H1 (cell line): ENCODE measurements at regions not wholly inside any gene's neighbourhood (a gene's known extent, or its start where the extent isn't known, plus 50 kb on each side); places are given as distances from the start of the nearest gene placed in this dataset.

Experiments
- CTCF ChIA-PET: fragments of 300-600 bp; sonication (Branson Sonifier 250); formaldehyde crosslinking; loops from one replicate; lab custom pipeline; 2021; ENCODE audit not compliant: partially characterized antibody; lab: Charles Lee
- POLR2A ChIA-PET: fragments of 300-600 bp; sonication (Branson Sonifier 250); formaldehyde crosslinking; loops from one replicate; lab custom pipeline; 2021; ENCODE audit warnings: inconsistent platforms; ENCODE audit not compliant: partially characterized antibody; lab: Charles Lee
- DNase-seq, 2 experiments: peaks; one replicate each; pipeline versions ENCODE4 v3.0.0 to v3.0.0-alpha.2; 2010 to 2022; ENCODE audit warnings: low spot score in 2 of 2, low read depth in 1 of 2, mixed read lengths in 1 of 2
- FAIRE-seq: peaks from 2 replicates; lab custom pipeline; 2011; peaks lifted over from hg19 to GRCh38; lab: Jason Lieb, UNC
- H2AFZ ChIP-seq: 2 replicates; pipeline ENCODE4 v1.8.1; 2012; ENCODE audit warnings: low read length, inconsistent platforms
- H2AK5ac ChIP-seq: 2 replicates; pipeline ENCODE4 v1.6.1; 2013; ENCODE audit warnings: low read depth, low read length
- H2BK120ac ChIP-seq: replicated peaks from 2 replicates; pipeline ENCODE3; 2013; ENCODE audit warnings: low read depth, low read length, inconsistent platforms
- H2BK12ac ChIP-seq: 2 replicates; pipeline ENCODE4 v1.6.1; 2013; ENCODE audit warnings: low read depth, low read length
- H2BK15ac ChIP-seq: 2 replicates; pipeline ENCODE4 v1.6.1; 2013; ENCODE audit warnings: low read length
- H2BK20ac ChIP-seq: 2 replicates; pipeline ENCODE4 v1.6.1; 2013; ENCODE audit warnings: low read length
- H2BK5ac ChIP-seq: 2 replicates; pipeline ENCODE4 v1.6.1; 2013; ENCODE audit warnings: low read depth, low read length
- H3K14ac ChIP-seq: 2 replicates; pipeline ENCODE4 v1.6.1; 2013; ENCODE audit warnings: inconsistent platforms; ENCODE audit not compliant: insufficient read length
- H3K18ac ChIP-seq: 2 replicates; pipeline ENCODE4 v1.6.1; 2013; ENCODE audit warnings: low read length; ENCODE audit errors: extremely low read depth
- H3K23ac ChIP-seq: 2 replicates; pipeline ENCODE4 v1.6.1; 2013; ENCODE audit warnings: inconsistent platforms; ENCODE audit not compliant: insufficient read length
- H3K23me2 ChIP-seq: 2 replicates; pipeline ENCODE4 v1.6.1; 2013; ENCODE audit warnings: low read depth, low read length
- H3K27ac ChIP-seq: 2 replicates; pipeline ENCODE4 v1.6.1; 2011; ENCODE audit warnings: low read depth, low read length, inconsistent platforms
- H3K27me3 ChIP-seq, 4 experiments: replicated peaks in 1 of 4; 1 replicate in 1 of 4; 2 replicates in 3 of 4; pipeline versions ENCODE4 v1.6.1 to v1.8.1; 2011 to 2013; ENCODE audit warnings: low read length in 3 of 4, mild to moderate bottlenecking in 3 of 4, inconsistent platforms in 2 of 4, mixed read lengths in 2 of 4, moderate library complexity in 1 of 4; ENCODE audit not compliant: control insufficient read depth in 3 of 4, insufficient read depth in 3 of 4; ENCODE audit errors: extremely low read depth in 1 of 4
- H3K36me3 ChIP-seq, 4 experiments: 2 replicates each; pipeline versions ENCODE4 v1.6.1 to v1.8.1; 2011 to 2013; ENCODE audit warnings: mild to moderate bottlenecking in 4 of 4, low read length in 3 of 4, moderate library complexity in 2 of 4, control low read depth in 1 of 4, inconsistent platforms in 1 of 4; ENCODE audit not compliant: insufficient read depth in 4 of 4, control insufficient read depth in 2 of 4
- H3K4ac ChIP-seq: replicated peaks from 2 replicates; pipeline ENCODE3; 2013; ENCODE audit warnings: low read length, low read depth, mixed read lengths, inconsistent platforms; ENCODE audit not compliant: insufficient read length
- H3K4me1 ChIP-seq, 4 experiments: replicated peaks in 1 of 4; 1 replicate in 1 of 4; 2 replicates in 3 of 4; pipeline versions ENCODE4 v1.6.1 to v1.8.1; 2011 to 2013; ENCODE audit warnings: low read length in 3 of 4, inconsistent platforms in 2 of 4, mixed read lengths in 1 of 4; ENCODE audit not compliant: insufficient read depth in 4 of 4, control insufficient read depth in 3 of 4
- H3K4me2 ChIP-seq, 2 experiments: 2 replicates each; pipeline versions ENCODE4 v1.6.1 to v1.8.1; 2011 to 2013; ENCODE audit warnings: low read depth in 2 of 2, low read length in 2 of 2, control low read depth in 1 of 2, inconsistent platforms in 1 of 2, mild to moderate bottlenecking in 1 of 2; ENCODE audit not compliant: insufficient read depth in 1 of 2
- H3K4me3 ChIP-seq, 4 experiments: fragments of 200-600, 300-600 bp in 1 of 4; sonication (generic), shearing (Covaris generic), sonication (Bioruptor Twin) in 1 of 4; 2 replicates each; pipeline versions ENCODE4 v1.5.1 to v1.8.1; 2011 to 2016; ENCODE audit warnings: low read length in 4 of 4, low read depth in 3 of 4, control low read depth in 2 of 4, inconsistent platforms in 2 of 4, mild to moderate bottlenecking in 2 of 4, mixed read lengths in 1 of 4, moderate library complexity in 1 of 4; ENCODE audit not compliant: insufficient read depth in 2 of 4; ENCODE audit errors: extremely low read depth in 1 of 4
- H3K56ac ChIP-seq: replicated peaks from 2 replicates; pipeline ENCODE3; 2013; ENCODE audit warnings: low read depth, mild to moderate bottlenecking, mixed read lengths, low read length, inconsistent platforms; ENCODE audit not compliant: insufficient read length
- H3K79me1 ChIP-seq: 2 replicates; pipeline ENCODE4 v1.6.1; 2013; ENCODE audit warnings: low read depth, low read length, control low read depth
- H3K79me2 ChIP-seq, 2 experiments: 2 replicates each; pipeline versions ENCODE4 v1.6.1 to v1.8.1; 2012 to 2013; ENCODE audit warnings: low read length in 2 of 2, mild to moderate bottlenecking in 2 of 2, inconsistent platforms in 1 of 2; ENCODE audit not compliant: insufficient read depth in 2 of 2, control insufficient read depth in 1 of 2
- H3K9ac ChIP-seq, 4 experiments: replicated peaks in 1 of 4; 1 replicate in 1 of 4; 2 replicates in 3 of 4; pipeline versions ENCODE4 v1.6.1 to v1.8.1; 2011 to 2013; ENCODE audit warnings: low read depth in 3 of 4, low read length in 3 of 4, control low read depth in 2 of 4, mild to moderate bottlenecking in 2 of 4, moderate library complexity in 2 of 4, inconsistent platforms in 1 of 4; ENCODE audit errors: extremely low read depth in 1 of 4
- H3K9me3 ChIP-seq, 2 experiments: 2 replicates each; pipeline versions ENCODE4 v1.6.1 to v1.8.1; 2012 to 2013; ENCODE audit warnings: mild to moderate bottlenecking in 2 of 2, moderate library complexity in 2 of 2, control low read depth in 1 of 2, inconsistent platforms in 1 of 2, low read depth in 1 of 2, low read length in 1 of 2, mixed read lengths in 1 of 2; ENCODE audit not compliant: insufficient read depth in 2 of 2
- H4K20me1 ChIP-seq, 2 experiments: replicated peaks in 1 of 2; 2 replicates each; pipeline versions ENCODE3 to v1.8.1; 2011 to 2013; ENCODE audit warnings: inconsistent platforms in 2 of 2, low read length in 2 of 2, mild to moderate bottlenecking in 1 of 2; ENCODE audit not compliant: insufficient read depth in 2 of 2, control insufficient read depth in 1 of 2
- H4K5ac ChIP-seq: 2 replicates; pipeline ENCODE4 v1.6.1; 2013; ENCODE audit warnings: low read length, low read depth, mixed read lengths, inconsistent platforms; ENCODE audit not compliant: insufficient read length
- H4K8ac ChIP-seq: 2 replicates; pipeline ENCODE4 v1.8.0; 2013; ENCODE audit warnings: mild to moderate bottlenecking, moderate library complexity, low read length, inconsistent platforms; ENCODE audit not compliant: insufficient read depth; ENCODE audit errors: extremely low read depth
- H4K91ac ChIP-seq: replicated peaks from 2 replicates; pipeline ENCODE3; 2013; ENCODE audit warnings: low read length, mixed read lengths, inconsistent platforms; ENCODE audit not compliant: insufficient read length
- BCL11A ChIP-seq, 2 experiments: IDR thresholded peaks; one replicate each; pipeline ENCODE4 v1.6.1; 2011; ENCODE audit warnings: low read depth in 2 of 2, low read length in 2 of 2, mild to moderate bottlenecking in 2 of 2
- EP300 ChIP-seq, 2 experiments: IDR thresholded peaks; 1 replicate in 1 of 2; 2 replicates in 1 of 2; pipeline ENCODE4 v1.6.1; 2011 to 2012; ENCODE audit warnings: low read depth in 2 of 2, low read length in 2 of 2, mild to moderate bottlenecking in 2 of 2, borderline replicate concordance in 1 of 2, inconsistent platforms in 1 of 2, moderate library complexity in 1 of 2
- JUND ChIP-seq: IDR thresholded peaks from 2 replicates; pipeline ENCODE4 v1.6.1; 2011; ENCODE audit warnings: mild to moderate bottlenecking, improper control_type of control experiment, low read length
- NRF1 ChIP-seq: IDR thresholded peaks from 2 replicates; pipeline ENCODE4 v1.6.1; 2011; ENCODE audit warnings: mild to moderate bottlenecking, low read depth, low read length, improper control_type of control experiment
- POLR2AphosphoS5 ChIP-seq: IDR thresholded peaks from 2 replicates; pipeline ENCODE4 v1.6.1; 2011; ENCODE audit warnings: low read depth, low read length
- SP4 ChIP-seq: IDR thresholded peaks from 2 replicates; pipeline ENCODE4 v1.6.1; 2012; ENCODE audit warnings: low read length, inconsistent platforms
- TBP ChIP-seq: IDR thresholded peaks from 2 replicates; pipeline ENCODE4 v1.6.1; 2011; ENCODE audit warnings: low read depth, low read length, improper control_type of control experiment
- WGBS, 2 experiments: shearing (Covaris generic) in 1 of 2; methylation state at CpG; one replicate each; pipeline versions ENCODE4 v1.1.6 to v1.1.7; 2013 to 2015; ENCODE audit warnings: low lambda C conversion rate in 2 of 2, mixed read lengths in 2 of 2, inconsistent platforms in 1 of 2, low coverage in 1 of 2, missing lambda C conversion rate in 1 of 2; ENCODE audit not compliant: insufficient replicate concordance in 2 of 2, insufficient coverage in 1 of 2, insufficient read length in 1 of 2; ENCODE audit errors: extremely low coverage in 1 of 2, missing lambda C conversion rate in 1 of 2; 5-methylcytosine and 5-hydroxymethylcytosine counted together

GRCh38 chr2:126542247-126542646 is 113.7 kb upstream of the GYPC start:
- ChIA-PET POLR2A (no interaction called here), CTCF (no interaction called here)
- Histone ChIP-seq H3K23ac (no peak overlapping the region), H4K20me1 (no peaks in the 10 kb centered on the region), H2BK15ac (no peak overlapping the region), H3K14ac (no peak overlapping the region), H2AFZ (no peak overlapping the region), H3K56ac (no peak overlapping the region), H3K79me1 (no peaks in the 10 kb centered on the region), H3K27ac (no peak overlapping the region), H2BK12ac (no peak overlapping the region), H2BK5ac (no peak overlapping the region), H3K4ac (no peak overlapping the region), H3K18ac (no peak overlapping the region), H4K5ac (no peak overlapping the region), H3K23me2 (no peaks in the 10 kb centered on the region), H3K36me3 (no peaks in the 10 kb centered on the region; a peak in 1 of 8 replicates), H2AK5ac (no peak overlapping the region), H3K4me2 (no peak overlapping the region), H2BK20ac (no peak overlapping the region), H4K91ac (no peak overlapping the region), H3K79me2 (no peaks in the 10 kb centered on the region), H4K8ac (no peak overlapping the region), H3K9ac (no peak overlapping the region), H3K4me3 (no peak overlapping the region), H3K27me3 (no peaks in the 10 kb centered on the region), H2BK120ac (no peak overlapping the region), H3K9me3 (peaks cover 0 to 9% of the 10 kb centered on the region in 2 experiments; a peak in 1 of 4 replicates), H3K4me1 (no peaks in the 10 kb centered on the region)
- DNase-seq (no peak), FAIRE-seq (no peak)
- WGBS, 2 experiments, result 100% methylated on average over 1 of the region's 1 CpG; no CpG with 5 or more reads in 1 of the 2 experiments
- TF ChIP-seq JUND (no peak), NRF1 (no peak), POLR2AphosphoS5 (no peak), EP300 (IDR thresholded peaks at IDR 0.05; ENCODE audit: borderline replicate concordance in 1 of 2, low read depth in 2 of 2, low read length in 2 of 2) (no peak), TBP (no peak), BCL11A (IDR thresholded peaks at IDR 0.05; ENCODE audit: low read depth in 2 of 2, low read length in 2 of 2) (no peak), SP4 (no peak)
